H4 (cell line): ENCODE measurements at regions not wholly inside any gene's neighbourhood (a gene's known extent, or its start where the extent isn't known, plus 50 kb on each side); places are given as distances from the start of the nearest gene placed in this dataset.

Experiments
- DNase-seq: peaks from one replicate; pipeline ENCODE4 v3.0.0-alpha.2; 2015; ENCODE audit warnings: low spot score

GRCh38 chr1:8203056-8203455 lies 114.9 kb upstream of the SLC45A1 start:
- no peak for DNase-seq

- DNase-seq: peak; percentile 89
These were observed 115.6 kb upstream of the SLC45A1 start for GRCh38 chr1:8202182-8202905.

GRCh38 chr1:8201331-8201861 lies 116.5 kb upstream of the SLC45A1 start:
- no peak for DNase-seq

GRCh38 chr1:8200317-8201115 lies 117.4 kb upstream of the SLC45A1 start:
- DNase-seq: no peak

- no peak for DNase-seq
These were observed 119.4 kb upstream of the SLC45A1 start for GRCh38 chr1:8198522-8198921.

- DNase-seq: peak; percentile 97
These were observed 120.2 kb upstream of the SLC45A1 start for GRCh38 chr1:8197493-8198282.

- no peak for DNase-seq
These were observed 123.3 kb upstream of the SLC45A1 start for GRCh38 chr1:8194481-8195227.

GRCh38 chr1:8193840-8194406 lies 124.0 kb upstream of the SLC45A1 start:
- no peak for DNase-seq

- DNase-seq: no peak
These were observed 126.4 kb upstream of the SLC45A1 start for GRCh38 chr1:8191474-8191873.

- no peak for DNase-seq
These were observed 127.9 kb upstream of the SLC45A1 start for GRCh38 chr1:8189931-8190483.

GRCh38 chr1:8185400-8185799 lies 132.5 kb upstream of the SLC45A1 start:
- DNase-seq: no peak

GRCh38 chr1:8184301-8184700 lies 133.6 kb upstream of the SLC45A1 start:
- DNase-seq: peak; percentile 48

GRCh38 chr1:8182034-8182761 lies 135.7 kb upstream of the SLC45A1 start:
- peak; percentile 96 for DNase-seq

GRCh38 chr1:8179132-8179793 lies 138.7 kb upstream of the SLC45A1 start:
- no peak for DNase-seq

GRCh38 chr1:8176279-8176678 lies 141.6 kb upstream of the SLC45A1 start:
- no peak for DNase-seq

- no peak for DNase-seq
These were observed 143.1 kb upstream of the SLC45A1 start for GRCh38 chr1:8174807-8175206.

GRCh38 chr1:8171751-8172464 lies 145.8 kb upstream of the ERRFI1 start:
- no peak for DNase-seq

GRCh38 chr1:8170059-8170835 lies 144.1 kb upstream of the ERRFI1 start:
- DNase-seq: no peak
